Islet of Langerhans (tissue), 1 donor: ENCODE measurements at regions not wholly inside any gene's neighbourhood (a gene's known extent, or its start where the extent isn't known, plus 50 kb on each side); places are given as distances from the start of the nearest gene placed in this dataset.

ENCODE experiments used
- FAIRE-seq: peaks from one replicate; lab custom pipeline; 2011; peaks lifted over from hg19 to GRCh38; lab: Jason Lieb, UNC

DNA sequence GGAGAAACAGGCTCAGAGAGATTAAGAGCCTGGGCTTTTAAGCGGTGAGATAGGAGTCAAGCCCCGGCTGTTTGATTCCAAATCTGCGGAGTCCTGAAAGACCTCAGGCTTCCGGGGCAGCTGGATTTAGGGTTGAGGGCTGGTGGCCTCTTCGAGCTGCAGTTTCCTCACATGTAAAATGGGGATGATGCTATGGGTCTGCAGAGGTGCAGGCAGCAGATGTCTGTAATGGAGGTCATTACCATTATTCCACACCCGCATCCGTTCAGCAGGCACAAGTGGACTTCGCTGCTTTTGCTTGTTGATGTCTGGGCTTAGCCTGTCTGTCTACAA lies 175.6 kb upstream of the HS6ST1 start:
- no peak for FAIRE-seq

DNA sequence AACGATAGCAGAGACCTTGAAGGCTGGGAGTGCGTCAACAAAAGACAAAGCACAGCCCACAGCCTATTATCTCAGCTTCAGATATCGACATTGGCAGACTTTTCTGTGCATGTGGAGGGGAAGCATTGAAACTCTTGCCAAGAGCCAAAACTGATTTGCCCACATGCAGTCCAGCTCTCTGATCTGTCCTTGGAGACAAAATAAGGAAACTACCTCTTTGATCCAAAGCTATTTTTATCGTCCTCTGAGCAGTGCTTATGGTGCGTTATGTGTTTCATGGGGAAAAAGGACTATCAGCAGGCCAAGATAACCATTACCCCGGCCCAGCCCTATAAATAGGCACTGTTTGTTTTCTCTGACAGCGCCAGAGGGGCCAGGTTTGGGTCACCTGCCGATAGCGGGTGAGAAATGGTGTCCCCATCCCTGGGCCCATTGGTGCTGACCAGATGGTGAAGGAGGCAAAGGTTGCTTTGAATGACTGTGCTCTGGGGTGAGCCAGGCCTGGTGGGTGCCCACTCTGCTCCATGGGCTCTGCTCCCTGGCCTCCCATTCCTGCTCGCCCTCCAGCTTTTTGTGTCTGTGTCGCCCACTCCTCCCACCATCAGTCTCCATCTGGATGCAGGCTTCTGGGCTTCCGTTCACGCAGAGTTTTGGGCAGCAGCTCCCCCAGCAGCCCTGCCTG lies 176.1 kb upstream of the HS6ST1 start:
- no peak for FAIRE-seq

DNA sequence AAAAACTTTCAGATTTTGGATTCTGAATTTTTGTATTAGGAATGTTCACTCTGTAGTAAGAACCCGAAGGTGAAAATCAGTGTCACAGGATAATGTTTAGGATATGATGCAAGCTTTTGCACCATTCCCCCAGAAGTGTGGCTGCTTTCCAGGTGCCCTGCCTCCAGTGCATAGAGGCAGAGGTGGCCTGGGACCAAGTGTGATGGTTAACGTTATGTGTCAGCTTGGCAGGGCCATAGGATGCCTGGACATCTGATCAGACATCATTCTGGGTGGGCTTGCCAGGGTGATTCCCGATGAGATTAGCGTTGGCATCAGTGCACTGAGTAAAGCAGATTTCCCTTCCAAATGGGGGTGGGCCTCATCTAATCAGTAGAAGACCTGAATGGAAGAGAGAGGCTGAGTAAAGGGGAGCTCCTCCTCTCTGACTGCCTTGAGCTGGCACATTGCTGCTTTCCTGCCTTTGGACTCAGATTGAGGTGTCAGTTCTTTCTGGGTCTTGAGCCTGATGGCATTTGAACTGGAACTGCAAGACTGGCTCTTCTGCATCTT lies 177.4 kb upstream of the HS6ST1 start:
- FAIRE-seq = no peak

DNA sequence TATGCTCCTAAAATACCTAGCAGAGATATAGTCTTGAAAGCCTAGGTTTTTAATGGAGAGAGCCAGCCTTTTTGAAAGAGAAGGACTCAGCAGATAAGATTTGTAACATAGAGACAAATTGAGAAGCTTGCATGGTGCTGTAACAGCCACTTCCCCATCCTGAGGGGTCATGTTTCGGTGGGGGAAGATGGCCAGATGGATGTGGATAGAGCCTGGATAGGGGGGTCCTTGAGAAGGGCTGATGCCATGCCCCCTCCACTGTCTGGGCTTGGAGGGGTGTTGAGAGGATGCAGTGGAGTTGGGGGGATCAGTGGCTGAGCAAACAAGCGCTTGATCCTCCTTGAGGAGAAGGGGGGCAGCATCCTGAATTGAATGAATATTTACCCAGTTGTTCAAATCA lies 178.0 kb upstream of the HS6ST1 start:
- FAIRE-seq = no peak

DNA sequence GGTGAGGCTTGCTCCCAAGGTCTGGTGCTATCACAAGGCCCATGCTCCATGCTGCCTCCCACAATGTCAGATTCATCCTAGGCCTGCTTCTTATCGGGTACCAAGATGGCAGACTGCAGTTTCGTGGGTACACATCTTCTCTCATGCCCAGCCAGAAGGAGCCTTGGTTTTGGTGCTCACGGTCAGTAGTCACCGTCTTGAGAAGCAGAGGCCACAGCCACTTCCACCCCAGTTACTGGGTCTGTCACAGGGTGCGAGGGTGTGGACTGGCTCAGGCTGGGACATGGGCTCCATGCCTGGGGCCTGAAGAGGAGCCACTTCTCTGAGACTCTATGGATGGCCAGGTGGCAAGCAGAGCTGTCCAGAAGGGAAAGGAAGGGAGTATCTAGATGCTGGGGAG lies 178.8 kb upstream of the HS6ST1 start:
- no peak for FAIRE-seq

DNA sequence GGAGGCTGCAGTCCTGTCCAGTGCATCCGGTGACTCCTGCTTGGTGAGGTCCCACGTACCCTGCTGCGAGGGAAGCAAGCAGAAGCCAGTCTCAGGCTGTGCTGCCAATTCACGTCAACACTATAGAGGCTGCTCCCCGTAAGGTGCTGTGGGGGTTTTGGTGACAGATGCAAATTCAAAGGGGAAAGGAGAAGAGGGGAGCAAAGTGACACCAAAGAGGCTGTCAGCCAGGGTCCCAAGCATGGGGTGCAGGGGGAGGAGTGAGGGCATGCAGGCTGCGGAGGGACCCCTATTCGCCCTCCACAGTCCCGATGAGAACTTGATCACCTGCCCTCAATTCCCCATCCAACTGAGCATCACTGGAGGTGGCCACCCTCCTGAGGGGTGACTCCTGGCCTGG lies 179.4 kb upstream of the HS6ST1 start:
- no peak for FAIRE-seq

DNA sequence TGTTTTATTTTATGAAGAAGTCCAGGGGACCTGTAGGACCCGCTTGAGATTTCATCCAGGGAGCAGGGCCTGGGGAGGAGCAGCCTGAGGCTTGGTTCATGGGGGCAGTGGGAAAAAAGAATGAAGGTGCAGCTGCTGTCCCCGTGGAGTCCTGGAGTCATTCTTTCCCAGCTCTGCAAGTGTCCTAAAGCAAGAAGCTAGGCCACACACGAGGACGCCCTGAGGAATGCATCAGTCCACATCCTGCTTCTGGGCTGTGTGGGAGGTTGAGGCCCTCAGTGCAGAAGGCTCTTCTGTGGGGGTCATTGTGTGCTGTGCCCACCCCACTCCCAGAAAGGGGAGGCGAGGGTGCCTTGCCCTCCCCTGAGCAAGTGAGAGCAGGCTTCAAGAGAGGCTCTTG lies 179.9 kb upstream of the HS6ST1 start:
- no peak for FAIRE-seq

DNA sequence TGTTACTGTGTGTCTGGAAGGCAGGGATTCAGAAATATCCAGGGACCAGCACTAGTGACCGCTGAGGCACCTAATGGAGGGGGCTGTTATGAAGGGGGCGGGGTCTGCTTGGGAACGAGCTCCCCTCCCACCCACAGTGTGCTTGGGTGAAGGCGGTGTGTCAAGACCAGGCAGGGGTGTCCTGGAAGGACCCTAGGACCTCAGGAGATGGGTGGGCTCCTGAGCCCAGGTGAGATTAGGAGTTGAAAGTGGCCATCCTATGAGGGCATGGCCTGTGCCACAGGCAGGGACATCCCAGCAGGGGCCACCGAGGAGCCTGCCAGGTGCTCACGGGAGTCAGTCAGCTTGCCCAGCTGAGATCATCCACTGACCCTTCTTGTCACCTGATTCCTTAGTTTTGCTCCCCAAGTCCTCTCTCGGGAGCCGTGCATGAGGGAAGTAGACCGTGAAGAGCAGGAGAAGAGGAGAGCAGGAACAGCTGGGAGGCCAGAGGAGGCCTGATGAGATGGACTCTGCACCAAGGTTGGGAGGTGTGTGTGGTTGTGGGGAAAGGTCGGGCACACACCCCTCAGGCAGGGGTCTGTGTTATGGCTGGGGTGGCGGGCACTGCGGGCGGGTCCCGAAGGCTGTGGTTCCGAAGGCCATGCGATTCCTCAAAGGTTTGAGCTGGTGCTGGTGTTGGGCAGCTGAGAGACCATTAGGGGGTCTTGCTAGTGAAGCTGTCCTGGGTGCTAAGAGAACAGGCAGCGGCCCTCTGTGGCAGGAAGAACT lies 180.9 kb upstream of the HS6ST1 start:
- no peak for FAIRE-seq

DNA sequence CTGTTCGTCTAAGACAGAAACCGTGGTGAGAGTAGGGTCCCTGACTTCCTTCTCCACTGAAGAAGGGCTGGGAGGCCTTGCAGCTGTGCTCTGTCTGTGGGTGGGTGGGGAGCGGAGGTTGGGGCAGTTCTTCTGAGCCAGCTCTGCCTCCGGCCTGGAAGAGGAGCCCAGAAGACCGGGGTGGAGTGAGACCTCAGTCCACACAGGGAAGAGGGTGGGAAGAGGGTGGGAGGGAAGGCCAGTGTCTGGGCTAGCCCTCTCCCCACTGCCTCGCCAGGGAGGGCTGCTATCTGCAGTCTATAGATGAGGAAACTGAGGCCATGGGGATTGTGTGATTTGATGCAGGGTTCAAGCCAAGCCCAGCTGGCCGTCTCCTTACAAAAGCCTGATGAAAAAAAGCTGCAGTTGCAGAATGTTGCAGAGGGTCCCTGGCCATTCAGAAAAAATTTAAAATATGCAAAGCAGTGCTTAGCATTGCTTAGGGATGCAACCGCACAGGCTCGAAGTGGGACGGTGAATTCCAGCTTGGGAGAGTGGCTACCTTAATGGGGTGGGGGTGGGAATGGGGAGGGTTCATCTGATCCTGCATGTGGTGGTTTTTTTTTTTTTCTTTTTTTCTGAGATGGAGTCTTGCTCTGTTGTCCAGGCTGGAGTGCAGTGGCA lies 181.6 kb upstream of the HS6ST1 start:
- no peak for FAIRE-seq

DNA sequence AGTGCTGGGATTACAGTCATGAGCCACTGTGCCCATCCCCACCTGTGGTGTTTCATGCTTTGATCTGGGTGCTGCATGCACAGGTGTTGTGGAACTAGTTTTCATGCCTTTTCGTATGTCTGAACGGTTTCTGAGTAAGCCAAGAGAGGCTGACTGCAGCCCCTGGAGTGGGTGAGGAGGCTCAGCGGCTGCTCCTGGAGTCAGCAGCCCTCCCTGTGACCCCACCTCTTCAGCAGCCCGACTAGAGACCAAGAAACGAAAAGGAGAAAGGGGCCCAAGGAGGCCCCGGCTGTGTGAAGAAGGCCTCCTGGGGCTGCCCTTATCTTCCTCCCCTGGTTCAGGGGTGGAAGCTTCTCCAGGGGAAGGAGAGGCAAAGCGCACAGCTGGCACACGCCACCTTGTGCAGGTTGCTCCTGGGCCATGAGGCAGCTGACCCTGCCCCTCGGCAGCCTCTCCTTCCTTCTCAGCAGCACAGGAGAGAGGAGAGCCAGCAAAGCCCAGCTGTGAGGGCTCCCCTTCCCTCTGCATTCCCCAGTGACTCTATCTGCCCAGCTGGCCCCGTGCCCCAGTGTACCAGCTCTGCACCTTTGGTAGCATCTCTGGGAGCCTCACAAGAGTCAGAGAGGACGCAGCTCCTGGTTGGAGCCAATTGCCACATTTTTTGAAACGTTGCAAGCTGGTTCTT lies 182.5 kb upstream of the HS6ST1 start:
- FAIRE-seq = no peak

DNA sequence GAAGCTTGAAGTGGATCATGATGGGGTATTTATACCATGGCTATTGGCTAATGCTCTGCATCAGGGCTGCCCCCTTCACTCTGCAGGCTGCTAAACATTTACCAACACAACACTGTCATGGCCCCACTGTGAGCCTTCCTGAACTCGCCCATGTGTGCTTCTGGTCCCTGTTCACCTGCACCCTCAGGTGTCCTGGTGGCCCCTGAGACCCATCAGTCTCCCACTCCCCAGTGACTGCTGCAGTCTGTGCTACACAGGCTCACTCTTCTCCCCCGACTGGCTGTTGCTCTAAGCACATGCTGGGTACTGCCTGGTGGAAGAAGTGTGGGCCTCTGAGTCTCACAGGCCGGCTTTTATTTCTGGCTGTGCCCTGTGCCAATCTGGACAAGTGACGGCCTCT lies 183.0 kb upstream of the HS6ST1 start:
- FAIRE-seq = no peak

DNA sequence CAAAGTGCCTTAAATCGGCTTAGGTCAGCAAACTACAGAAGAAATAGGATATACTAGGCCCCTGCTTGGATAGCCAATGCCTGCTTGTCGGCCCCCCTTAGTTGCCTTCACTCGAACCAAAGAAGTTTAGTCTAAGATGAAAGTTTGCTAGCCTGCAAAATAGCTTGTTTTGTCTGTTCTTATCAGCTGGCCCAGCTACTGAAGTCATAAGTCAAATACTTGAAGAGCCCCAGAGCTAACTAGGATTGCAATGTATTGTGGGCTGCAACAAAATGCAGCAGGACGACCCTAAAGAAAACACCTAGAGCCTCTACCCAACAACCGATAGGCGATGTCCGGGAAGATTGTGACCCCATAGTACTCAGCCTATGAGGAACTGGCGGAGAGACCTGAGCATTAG lies 183.5 kb upstream of the HS6ST1 start:
- FAIRE-seq = no peak

DNA sequence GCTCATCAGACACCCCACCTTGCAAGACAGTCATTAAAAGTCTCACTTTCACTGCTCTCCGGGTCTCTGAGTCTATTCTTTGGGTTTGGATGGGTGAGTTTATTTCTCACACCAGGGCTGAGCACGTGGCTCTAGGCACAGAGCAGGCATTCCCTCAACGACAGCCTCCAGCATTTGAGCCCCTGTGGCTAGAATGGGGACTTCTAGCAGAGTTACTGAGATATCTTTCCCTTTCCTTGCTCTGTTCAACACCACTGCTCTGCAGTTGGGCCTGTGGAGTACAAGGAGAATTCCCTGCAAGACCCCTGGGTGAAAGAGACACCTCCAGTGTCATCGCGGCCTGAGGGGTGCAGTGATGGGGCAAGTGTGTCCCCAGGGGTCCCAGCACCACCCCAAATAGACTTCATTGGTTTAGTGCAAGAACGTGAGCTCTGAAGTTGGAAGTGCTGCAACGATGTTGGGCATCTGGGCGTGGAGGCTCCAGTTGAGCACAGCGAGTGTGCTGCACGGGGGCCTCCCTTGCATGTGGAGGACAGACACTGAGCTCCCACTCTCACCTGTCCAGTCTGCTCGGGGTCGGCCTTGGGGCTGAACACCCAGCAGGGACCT lies 184.1 kb upstream of the HS6ST1 start:
- FAIRE-seq = no peak

DNA sequence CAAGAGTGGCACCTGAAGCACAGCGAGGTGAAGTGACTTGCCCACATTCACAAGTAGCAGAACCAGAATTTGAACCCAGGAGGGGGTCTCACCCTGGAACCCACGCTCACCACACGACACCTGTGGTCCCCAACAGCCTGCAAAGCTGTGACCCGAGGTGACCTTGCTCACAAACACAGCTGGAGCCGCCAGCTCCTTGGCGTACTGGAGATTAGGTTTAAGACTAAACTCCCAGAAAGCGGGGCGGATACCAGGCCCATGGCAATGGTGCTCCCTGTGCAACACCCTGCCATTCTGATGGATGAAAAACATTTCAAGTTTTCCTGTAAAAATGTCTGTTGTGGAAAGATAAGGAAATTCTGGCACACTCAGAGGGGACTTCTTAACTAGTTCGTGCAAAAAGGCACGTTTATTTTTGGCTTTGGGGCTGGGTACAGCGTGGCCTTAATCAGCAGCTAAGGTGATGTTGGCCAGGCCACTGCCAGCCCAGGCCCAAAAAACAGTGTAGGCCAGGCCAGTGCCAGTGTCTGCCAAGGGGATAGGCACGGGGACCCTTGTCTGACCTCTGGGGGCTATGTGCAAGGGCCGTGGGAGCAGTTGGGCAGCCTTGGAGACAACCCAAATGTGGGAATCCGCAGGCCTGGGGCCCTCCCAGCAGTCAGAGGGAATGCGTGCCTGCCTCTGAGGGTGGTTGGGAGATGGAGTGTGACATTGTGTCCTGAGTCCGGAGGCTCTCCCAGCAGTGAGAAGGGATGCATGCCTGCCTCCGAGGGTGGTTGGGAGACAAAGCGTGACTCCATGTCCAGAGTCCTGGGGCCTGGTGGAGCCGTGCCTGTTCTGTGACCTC lies 185.0 kb upstream of the HS6ST1 start:
- no peak for FAIRE-seq

DNA sequence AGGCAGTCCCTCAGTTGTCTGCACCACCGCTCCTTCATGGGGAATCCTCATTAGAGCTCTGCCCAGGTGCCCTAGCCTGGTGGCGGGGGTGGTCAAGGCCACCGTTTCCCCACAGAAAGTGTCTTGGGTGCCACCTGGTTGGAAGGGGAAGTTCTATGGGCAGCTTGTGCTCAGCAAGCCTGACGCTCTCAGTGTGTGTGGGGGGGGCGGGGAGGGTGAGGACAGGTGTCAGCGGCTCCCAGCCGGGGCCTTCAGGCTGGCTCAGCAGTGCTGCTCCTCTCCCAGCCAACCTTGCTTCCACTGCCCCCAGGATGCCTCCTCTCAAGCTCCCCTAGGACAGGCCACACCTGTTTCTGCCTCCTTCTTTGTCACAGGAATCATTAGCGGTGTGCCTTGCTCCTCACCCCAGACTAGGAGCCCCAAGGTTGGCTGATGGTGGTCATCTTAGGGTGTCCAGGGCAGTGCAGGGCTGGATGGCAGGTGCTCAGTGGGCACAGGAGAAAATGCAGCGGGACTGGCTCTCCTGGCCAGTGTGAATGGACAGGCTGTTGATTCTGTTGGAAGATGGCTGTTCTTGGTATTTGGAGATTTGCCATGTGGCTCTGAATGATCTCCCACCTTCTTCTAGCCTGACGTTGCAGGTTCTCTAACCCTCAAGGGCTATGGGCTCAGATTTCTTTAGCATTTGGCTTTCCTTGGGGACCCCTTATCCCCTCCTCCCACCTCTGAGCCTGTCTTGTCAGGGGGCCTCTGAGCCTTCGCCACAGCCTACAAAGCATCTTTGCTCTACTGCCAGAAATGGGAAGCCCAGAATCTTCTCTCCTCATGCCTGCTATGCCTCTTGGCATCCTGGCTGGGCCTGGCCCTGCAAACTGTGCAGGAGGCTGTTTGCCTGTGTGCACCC lies 185.8 kb upstream of the HS6ST1 start:
- FAIRE-seq = no peak

DNA sequence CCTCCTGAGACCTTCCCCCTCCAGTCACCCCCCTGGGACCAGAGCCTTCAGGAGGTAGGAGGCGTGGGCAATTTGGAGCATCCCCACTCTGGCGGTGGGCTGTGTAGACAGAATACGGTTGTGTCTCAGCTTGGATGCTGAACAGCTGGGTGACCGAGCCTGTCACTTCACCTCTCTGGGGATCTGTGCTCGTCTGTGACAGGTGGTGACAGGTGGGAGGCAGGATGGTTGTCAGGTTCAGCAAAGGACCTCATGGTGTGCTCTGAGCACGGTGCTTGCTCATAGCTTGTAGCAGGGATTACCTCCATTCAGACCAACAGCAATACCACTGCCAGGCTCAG lies 186.5 kb upstream of the HS6ST1 start:
- FAIRE-seq = no peak

DNA sequence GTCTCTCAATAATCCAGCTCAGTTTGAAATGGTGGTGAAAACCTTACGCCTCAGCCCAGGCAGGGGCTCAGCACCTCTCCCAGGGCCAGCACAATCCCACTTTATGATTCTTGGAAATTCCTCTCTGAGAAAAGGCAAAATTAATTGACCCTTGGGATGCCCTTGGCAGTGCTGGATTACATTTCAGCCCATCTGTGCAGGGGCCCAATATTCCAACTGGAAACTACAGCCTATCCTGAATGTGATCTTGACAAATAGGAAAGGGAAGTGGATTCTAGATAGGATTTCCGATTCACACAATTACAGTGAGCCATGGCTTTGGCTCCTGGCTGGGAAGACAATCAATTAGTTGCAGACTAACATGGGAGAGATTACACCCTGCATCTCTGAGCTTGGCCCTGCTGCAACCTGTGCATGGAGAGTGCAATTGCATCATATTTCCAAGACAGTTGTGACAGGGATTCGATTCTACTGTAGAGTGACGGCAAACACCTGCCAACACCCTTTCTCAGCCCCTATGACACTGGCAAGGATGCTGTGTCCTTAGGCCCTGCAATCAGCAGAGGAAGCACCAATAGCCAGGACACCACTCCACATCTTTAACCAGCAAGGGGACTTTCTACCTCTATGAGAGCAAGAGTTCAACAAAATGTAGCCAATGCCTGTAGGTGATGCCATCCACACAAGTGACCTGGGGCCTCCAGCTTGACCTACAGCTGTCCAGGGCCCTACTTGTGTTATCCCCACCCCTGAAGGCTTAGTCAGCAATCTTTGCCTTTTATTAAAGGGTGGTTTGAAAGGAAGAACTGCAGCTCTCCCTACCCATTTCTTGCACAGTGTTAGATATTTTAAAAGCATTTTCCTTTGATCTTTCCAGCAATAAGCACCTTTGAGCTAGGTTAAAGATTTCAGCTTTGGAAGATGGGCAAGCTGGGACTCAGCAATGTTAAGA lies 187.2 kb upstream of the HS6ST1 start:
- FAIRE-seq = no peak

DNA sequence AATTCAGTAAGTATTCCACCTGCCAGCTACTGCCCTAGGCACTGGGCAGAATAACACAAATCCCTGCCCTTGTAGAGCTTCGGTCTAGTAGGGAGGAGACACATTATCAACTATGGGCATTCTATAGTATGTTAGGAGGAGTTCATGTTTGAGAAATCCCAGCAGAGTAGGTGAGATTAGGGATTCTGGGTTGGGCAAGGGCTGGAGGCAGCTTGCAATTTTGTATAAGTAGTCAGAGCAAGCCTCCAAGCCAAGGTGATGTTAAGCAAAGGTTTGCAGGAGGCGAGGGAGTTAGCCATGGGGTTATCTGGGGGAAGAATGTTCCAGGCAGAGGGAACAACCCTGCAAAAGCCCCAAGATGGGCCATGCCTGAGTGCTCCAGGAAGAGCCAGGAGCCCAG lies 187.9 kb upstream of the HS6ST1 start:
- no peak for FAIRE-seq

DNA sequence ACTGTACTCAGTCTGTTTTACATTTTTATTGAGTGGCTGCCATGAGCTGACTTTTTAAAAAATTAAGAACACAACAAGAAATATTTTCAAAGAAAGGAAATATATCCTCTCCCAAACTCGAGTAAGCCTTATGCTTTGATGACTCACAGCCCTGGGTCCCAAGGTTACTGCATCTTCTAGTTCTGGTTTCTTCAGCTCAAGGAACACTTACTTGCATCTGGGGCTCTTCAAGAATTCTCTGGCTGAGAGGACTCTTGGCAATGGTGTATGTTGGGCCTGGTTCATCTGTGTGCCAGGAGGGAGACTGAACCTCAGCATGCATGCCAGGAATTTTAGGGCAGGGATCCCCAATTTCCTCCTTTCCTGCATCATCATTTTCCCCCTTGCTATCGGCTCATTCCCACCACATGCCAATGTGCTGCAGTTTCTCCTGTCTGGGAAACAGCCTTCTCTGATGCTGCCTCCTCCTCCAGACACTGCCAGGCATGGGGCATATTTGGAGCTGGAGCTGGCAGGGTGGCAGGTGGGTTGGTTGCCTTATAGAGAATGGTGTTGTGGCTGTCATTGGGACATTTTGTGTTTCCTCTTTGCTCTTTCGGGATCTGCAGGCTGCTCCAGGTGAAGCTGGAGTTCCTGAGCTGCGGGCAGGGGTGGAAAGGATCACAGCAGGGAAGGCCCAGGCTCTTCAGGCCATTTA lies 192.2 kb upstream of the HS6ST1 start:
- no peak for FAIRE-seq
